SK-N-DZ (cell line): ENCODE measurements at regions not wholly inside any gene's neighbourhood (a gene's known extent, or its start where the extent isn't known, plus 50 kb on each side); places are given as distances from the start of the nearest gene placed in this dataset.
A peak's percentile ranks its signal among the peaks of the same experiment; 100 is the strongest.
"Not testable (repeated sequence)": the region's sequence is repeated elsewhere in the genome, so short reads cannot be mapped to it uniquely, and the experiment has no call there.

Experiments
- DNase-seq: peaks from one replicate; pipeline ENCODE4 v3.0.0-alpha.2; 2015; ENCODE audit warnings: low spot score

DNA sequence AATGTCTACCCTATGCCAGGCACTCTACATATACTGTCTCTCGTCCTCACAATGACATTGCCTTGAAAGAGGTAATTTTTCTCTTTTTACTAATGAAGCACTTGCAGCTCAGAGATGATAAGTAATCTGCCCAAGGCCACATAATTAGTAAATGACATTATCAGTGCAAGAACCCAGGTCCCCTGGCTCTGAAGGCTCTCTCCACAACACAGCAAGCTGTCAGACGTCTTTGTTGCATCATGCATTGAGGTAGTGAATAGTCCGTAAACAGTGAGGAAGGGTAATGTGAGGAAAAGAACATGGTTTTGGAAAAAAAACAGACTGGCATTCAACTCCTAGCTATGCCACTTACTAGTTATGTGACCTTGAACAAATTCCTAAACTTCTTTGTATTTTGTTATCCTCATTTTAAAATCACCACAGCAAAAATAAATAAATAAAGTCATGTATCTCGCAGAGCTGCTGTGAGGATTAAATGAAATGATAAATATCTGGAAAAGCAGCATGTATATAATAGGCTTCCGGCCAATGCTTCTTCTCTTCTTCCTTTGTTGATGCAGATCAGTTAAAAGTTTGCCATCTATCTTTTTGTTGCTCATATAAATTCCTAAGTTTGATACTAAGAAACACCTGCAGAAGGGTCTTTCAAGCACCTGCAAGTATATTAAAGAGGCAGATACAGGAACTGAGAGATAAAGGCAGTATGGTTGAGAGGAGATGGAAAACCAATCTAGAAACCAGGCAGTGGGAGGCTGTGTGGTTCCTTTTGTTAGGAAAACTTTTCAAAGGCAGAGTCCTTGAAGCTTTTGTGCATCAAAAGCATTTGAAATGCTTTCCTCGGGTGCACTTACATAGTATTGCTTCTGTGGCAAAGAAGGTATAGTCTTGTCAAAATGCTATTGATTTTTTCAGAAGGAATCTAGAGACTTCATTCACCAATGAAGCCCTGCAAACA is 82.8 kb downstream of the BTG1 start:
- DNase-seq: peak; percentile 39

DNA sequence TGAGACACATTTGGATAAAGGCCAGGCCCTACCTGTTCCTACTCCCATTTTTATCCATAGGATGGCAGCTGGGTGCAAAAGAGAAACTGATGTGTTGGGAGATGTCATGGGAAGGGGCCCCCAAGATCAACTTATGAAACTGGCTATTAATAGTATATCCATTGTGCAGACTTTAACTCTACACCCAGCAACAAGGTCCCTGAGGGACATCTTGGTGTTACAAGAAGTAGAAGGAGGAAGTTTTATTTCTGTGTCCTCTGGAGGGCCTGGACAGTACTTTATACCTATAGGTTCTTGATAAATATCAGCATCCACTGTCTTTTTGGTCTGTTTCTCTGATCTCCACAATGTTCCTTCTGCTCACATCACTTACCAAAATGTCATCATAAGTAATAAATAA is 84.6 kb downstream of the BTG1 start:
- no peak for DNase-seq

- no peak for DNase-seq
These were observed 85.7 kb downstream of the BTG1 start for GRCh38 chr12:92059960-92060359.

- no peak for DNase-seq
These were observed 87.0 kb downstream of the BTG1 start for GRCh38 chr12:92058664-92059063.

- DNase-seq: not testable (repeated sequence)
These were observed 88.9 kb downstream of the BTG1 start for GRCh38 chr12:92056756-92057155.

- DNase-seq: no peak
These were observed 89.4 kb downstream of the BTG1 start for GRCh38 chr12:92056290-92056689.

DNA sequence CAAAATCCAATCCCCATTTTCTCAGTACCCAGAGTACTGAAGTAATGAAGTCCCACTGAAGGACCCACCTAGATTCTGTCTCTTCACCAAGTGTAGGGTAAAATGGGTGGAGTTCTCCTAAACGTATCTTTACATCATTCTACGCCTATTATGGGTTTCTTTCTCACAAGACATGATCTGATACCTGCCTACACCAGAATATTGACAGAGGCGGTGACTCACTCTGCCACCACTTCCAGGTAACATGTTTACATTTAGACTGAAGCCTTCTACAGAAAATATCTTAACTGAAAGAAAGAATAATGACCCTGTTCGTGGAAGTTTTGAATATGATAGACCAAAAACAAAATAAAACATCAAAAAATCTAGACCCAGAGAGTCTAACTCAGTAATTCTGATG is 89.8 kb downstream of the BTG1 start:
- DNase-seq: no peak

DNA sequence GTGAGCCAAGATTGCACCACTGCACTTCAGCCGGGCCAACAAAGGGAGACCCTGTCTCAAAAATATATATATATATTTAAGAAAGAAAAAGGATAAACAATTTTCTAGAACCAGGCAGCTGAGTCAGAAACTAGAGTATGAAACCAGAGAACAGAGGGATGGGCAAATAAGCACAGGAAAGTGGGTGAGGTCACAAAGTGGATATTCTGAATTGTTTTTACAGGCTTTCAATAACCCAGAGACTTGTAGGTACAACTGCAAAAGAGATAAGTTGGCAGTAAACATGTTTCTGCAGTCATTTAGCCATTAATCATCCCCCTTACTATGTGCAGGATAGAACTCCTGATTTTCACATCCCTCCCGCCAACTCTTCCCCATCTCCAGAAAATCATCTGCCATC is 94.2 kb downstream of the BTG1 start:
- DNase-seq: no peak

DNA sequence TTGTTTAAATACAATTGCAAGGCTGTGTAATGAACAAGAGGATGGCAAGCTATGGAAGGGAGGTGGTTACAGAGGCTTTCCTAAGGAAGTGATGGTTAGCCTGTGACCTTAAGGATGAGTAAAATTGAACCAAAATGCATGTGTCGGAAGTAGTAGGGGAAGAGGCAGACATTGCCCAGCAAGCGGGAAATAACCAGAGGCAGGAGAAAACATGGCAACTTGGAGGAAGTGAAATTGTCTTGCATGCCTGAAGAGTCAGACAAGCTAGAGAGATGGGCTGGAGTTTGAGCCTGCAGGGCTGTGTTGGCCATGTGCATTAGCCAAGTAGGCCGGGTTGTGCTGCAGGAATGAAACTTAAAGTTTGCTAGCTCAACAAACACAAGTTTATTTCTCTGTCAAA is 96.2 kb downstream of the BTG1 start:
- no peak for DNase-seq

DNA sequence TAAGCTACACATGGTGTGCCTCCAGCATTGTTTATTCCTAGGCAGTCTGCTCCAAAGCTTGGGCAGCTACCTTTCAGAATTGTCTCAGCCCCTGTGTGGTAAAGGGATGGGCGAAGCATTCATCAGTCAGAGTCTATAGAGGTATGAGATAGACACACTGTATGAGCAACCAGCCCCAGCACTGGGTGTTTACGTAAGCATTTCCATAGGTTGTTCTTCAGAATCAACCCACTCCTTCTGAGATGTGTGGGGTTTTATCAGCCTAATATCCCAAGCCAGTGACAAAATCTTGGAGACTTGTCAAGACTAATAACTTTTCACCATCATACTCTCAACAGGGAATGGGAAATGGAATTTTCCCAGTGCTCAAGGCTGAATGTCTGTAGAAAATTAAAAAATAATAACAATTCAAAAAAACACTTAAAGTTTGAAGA is 98.2 kb downstream of the BTG1 start:
- no peak for DNase-seq

DNA sequence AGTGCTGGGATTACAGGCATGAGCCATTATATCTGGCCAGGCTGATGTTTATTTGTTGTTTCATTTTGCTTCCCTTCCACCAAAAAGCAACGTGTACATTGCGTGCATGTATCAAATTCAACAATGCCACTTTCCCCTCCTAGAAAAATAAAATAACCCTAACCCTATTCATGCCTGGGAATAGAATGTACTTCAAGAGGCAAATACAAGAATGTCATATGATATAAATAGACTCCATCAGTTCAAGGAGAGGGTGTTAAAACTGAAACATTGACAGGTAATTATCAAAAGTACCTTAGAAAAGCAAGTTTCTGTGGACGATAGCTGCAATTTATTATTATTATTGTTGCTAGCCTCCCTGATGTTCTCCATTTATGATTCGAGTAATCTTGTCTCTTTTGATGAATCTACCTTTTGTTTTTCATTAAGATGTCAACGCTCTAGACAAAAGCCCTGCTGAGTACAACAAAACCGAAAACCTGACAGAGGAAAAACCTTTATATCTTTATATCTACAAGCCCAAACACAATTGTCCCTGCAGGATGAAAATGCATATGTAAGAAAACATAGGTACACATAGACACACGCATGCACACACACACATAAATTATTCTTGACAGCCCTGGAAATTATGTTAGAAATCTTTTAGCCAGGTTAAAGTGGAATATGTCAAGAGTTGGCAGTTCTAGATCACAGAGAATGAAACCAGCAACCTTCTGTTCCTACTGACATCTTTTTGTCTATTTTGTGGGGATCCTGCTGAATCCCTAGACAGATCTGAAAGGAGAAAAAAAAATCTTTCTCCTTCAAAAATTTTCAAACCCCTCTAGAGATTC is 98.9 kb downstream of the BTG1 start:
- no peak for DNase-seq

- no peak for DNase-seq
These were observed 99.8 kb downstream of the BTG1 start for GRCh38 chr12:92045852-92046251.

- no peak for DNase-seq
These were observed 101.2 kb downstream of the BTG1 start for GRCh38 chr12:92044435-92044834.

- no peak for DNase-seq
These were observed 102.7 kb downstream of the BTG1 start for GRCh38 chr12:92042791-92043531.

- DNase-seq: no peak
These were observed 103.9 kb downstream of the BTG1 start for GRCh38 chr12:92041742-92042141.

DNA sequence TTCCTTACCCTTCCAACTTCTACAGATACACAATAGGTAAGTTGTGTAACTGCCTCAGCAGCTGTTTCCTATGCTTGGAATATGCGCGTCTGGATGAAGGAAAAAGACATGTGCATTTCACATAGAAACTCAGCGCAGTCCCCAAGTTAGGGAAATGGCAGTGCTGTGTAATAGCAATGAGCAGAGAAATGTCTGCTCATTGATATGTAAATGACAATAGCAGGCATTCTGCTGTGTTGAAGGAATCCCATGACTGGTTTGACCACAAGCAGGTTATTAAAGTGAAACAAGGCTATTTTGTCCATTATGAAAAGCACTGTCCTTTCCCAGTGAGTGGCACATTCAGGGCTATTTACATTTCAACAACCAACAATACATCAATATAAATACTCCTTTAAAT is 106.6 kb downstream of the BTG1 start:
- DNase-seq: no peak

GRCh38 chr12:92038476-92038875 is 107.2 kb downstream of the BTG1 start:
- DNase-seq: no peak

DNA sequence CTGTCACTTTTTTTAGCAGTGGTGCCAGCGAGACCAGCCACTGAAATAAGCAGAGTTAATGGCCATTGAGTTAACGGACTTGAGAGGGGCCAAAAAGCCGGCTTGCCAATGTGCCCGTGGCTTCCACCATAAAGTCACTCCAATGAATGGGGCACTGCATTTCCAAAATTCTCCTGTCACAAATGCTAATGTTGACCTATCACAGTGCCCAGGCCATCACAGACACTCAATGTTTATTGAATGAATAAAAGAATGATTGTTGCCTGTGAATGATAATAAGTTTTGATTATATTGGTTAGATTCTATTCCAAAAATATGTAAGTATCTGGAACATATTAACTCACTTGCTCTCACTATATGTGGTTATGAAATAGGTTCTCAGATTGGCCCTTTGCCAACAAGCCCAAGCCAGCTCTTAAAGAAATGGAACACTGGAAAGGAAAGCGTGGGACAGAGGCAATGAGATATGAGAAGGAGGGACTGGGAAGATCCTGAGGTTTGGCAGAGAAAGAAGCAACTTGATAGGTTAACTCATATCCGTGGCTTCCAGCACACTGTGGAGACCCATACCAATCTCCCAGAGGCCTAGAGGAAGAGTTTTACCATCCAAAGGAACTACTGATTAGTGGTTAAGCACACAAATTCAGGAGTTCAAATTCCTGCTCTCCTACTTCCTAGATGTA is 108.7 kb downstream of the BTG1 start:
- no peak for DNase-seq

DNA sequence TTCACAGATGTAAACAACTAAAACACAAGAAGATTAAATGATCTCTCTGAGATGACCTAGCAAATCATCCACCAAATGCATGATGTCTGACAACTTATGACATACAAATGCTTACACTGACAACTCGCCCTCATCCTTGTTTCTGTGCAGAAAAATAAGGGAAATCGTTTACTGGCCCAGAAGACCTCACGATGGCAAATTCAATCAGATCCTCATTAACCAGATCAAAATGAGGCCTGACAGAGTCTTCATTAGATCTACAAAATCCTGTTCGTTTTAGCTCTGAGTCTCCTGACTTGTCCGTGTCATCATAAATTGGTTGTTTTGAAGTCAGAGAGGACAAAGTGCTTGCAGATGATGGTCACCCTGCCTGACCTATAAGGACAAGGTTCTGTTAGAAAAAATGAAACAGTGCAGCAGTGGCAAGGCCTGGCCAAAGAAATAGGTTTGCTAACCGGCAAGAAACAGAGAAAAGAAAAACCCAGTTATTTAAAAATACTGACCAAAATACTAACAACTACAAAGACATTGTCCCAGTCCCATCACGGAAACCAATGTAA is 109.5 kb downstream of the BTG1 start:
- peak; percentile 31 for DNase-seq

DNA sequence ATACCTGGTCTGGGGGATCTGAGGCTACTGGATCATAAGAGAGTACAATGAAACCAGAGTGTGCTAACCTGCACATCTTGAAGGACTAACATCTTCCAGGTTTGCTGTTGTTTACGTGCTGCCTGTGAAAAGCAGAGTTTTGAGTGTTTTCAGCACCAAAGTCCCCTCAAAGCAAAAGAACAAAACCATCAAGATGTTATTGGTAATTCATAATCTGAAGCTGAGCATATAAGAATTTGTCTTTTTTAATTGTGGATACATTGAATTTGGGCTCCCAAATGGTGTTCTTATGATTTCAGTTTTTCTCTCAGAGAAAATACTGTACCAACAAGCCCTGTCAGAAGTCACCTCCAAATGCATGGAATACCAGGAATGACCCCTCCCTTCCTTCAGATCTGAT is 110.2 kb downstream of the BTG1 start:
- no peak for DNase-seq

- DNase-seq: peak; percentile 13
These were observed 110.7 kb downstream of the BTG1 start for GRCh38 chr12:92034858-92035401.
